COLO668 (cell line): ENCODE measurements at regions not wholly inside any gene's neighbourhood (a gene's known extent, or its start where the extent isn't known, plus 50 kb on each side); places are given as distances from the start of the nearest gene placed in this dataset.

ENCODE experiments used
- DNase-seq: peaks from one replicate; lab custom pipeline; 2025; ENCODE audit not compliant: unreplicated experiment; lab: John Stamatoyannopoulos, UW

GRCh38 chr6:163719028-163719742 lies 304.7 kb downstream of the QKI start:
- DNase-seq = no peak

GRCh38 chr6:163718537-163718936 lies 304.0 kb downstream of the QKI start:
- no peak for DNase-seq

- DNase-seq = no peak
These were observed 302.7 kb downstream of the QKI start for GRCh38 chr6:163717106-163717764.

- no peak for DNase-seq
These were observed 302.2 kb downstream of the QKI start for GRCh38 chr6:163716690-163717089.

GRCh38 chr6:163715846-163716245 lies 301.3 kb downstream of the QKI start:
- no peak for DNase-seq

- no peak for DNase-seq
These were observed 299.7 kb downstream of the QKI start for GRCh38 chr6:163714179-163714578.

GRCh38 chr6:163712981-163713380 lies 298.5 kb downstream of the QKI start:
- no peak for DNase-seq

- no peak for DNase-seq
These were observed 298.0 kb downstream of the QKI start for GRCh38 chr6:163712566-163712961.

- DNase-seq = no peak
These were observed 297.4 kb downstream of the QKI start for GRCh38 chr6:163711615-163712565.

GRCh38 chr6:163710532-163711470 lies 296.3 kb downstream of the QKI start:
- DNase-seq = no peak

- no peak for DNase-seq
These were observed 295.2 kb downstream of the QKI start for GRCh38 chr6:163709693-163710092.

GRCh38 chr6:163709255-163709654 lies 294.7 kb downstream of the QKI start:
- no peak for DNase-seq

GRCh38 chr6:163708466-163708865 lies 293.9 kb downstream of the QKI start:
- no peak for DNase-seq

GRCh38 chr6:163707387-163708355 lies 293.2 kb downstream of the QKI start:
- DNase-seq = no peak

GRCh38 chr6:163706500-163707087 lies 292.1 kb downstream of the QKI start:
- no peak for DNase-seq

- no peak for DNase-seq
These were observed 291.4 kb downstream of the QKI start for GRCh38 chr6:163705923-163706322.

GRCh38 chr6:163702736-163703135 lies 288.2 kb downstream of the QKI start:
- no peak for DNase-seq

- no peak for DNase-seq
These were observed 287.2 kb downstream of the QKI start for GRCh38 chr6:163701762-163702161.

- no peak for DNase-seq
These were observed 283.6 kb downstream of the QKI start for GRCh38 chr6:163698086-163698485.
